GM12878 (cell line): ENCODE measurements at regions not wholly inside any gene's neighbourhood (a gene's known extent, or its start where the extent isn't known, plus 50 kb on each side); places are given as distances from the start of the nearest gene placed in this dataset.

ENCODE experiments used
- CEBPZ ChIP-seq: fragments of 150-350 bp; IDR thresholded peaks from 2 replicates; pipeline ENCODE4 v1.6.1; 2016; ENCODE audit warnings: low read depth, low read length
- GATAD2B ChIP-seq: fragments of 450-650 bp; conservative IDR thresholded peaks from 2 replicates; pipeline ENCODE4 v1.6.1; 2017; ENCODE audit warnings: low read depth, mild to moderate bottlenecking, moderate library complexity
- JUNB ChIP-seq: IDR thresholded peaks from 2 replicates; pipeline ENCODE4 v1.6.1; 2016; ENCODE audit warnings: antibody characterized with exemption, mild to moderate bottlenecking
- NFIC ChIP-seq: IDR thresholded peaks from 2 replicates; pipeline ENCODE4 v1.6.1; 2012; ENCODE audit warnings: low read depth, mild to moderate bottlenecking, inconsistent platforms, low read length, moderate library complexity
- NRF1 ChIP-seq: conservative IDR thresholded peaks from 2 replicates; pipeline ENCODE4 v1.6.1; 2011; ENCODE audit warnings: mild to moderate bottlenecking, low read depth, low read length, improper control_type of control experiment
- SIX5 ChIP-seq: IDR thresholded peaks from 2 replicates; pipeline ENCODE4 v1.6.1; 2011; ENCODE audit warnings: mild to moderate bottlenecking, low read depth, low read length, moderate library complexity; ENCODE audit not compliant: severe bottlenecking
- TF ChIP-seq, protein P1 (sequence below): fragments of 450-650 bp; IDR thresholded peaks from 2 replicates; pipeline ENCODE4 v1.6.1; 2016; ENCODE audit warnings: mild to moderate bottlenecking, moderate library complexity, borderline replicate concordance

DNA sequence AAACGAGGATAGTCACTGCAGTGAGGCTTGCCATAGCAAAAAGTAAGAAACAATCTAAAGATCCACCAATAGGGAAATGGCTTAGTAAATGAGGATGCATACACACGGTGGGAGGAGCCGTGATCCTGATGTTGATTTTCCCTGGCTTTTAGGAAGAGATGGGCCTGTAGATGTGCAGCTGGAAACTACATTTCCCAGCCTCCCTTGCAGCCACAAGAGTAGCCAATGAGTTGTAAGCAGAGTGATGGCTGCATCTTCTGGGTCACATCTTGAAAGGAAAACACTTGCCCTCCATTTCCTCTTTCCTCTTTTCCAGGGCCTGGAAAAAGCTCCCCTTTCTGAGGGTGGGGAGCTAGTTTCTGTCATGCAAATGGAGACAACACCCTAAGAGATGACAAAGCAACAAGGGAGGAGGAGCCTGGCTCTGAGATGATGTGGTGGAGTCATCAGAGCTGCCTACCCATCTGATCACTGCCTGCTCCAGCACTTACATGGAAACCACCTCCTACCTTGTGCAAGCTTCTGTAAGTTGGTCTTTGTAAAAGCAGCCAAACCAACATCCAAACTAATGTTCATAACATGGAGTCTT, 139.1 kb downstream of the TLE3 start (continued):
- TF ChIP-seq, protein P1, sequence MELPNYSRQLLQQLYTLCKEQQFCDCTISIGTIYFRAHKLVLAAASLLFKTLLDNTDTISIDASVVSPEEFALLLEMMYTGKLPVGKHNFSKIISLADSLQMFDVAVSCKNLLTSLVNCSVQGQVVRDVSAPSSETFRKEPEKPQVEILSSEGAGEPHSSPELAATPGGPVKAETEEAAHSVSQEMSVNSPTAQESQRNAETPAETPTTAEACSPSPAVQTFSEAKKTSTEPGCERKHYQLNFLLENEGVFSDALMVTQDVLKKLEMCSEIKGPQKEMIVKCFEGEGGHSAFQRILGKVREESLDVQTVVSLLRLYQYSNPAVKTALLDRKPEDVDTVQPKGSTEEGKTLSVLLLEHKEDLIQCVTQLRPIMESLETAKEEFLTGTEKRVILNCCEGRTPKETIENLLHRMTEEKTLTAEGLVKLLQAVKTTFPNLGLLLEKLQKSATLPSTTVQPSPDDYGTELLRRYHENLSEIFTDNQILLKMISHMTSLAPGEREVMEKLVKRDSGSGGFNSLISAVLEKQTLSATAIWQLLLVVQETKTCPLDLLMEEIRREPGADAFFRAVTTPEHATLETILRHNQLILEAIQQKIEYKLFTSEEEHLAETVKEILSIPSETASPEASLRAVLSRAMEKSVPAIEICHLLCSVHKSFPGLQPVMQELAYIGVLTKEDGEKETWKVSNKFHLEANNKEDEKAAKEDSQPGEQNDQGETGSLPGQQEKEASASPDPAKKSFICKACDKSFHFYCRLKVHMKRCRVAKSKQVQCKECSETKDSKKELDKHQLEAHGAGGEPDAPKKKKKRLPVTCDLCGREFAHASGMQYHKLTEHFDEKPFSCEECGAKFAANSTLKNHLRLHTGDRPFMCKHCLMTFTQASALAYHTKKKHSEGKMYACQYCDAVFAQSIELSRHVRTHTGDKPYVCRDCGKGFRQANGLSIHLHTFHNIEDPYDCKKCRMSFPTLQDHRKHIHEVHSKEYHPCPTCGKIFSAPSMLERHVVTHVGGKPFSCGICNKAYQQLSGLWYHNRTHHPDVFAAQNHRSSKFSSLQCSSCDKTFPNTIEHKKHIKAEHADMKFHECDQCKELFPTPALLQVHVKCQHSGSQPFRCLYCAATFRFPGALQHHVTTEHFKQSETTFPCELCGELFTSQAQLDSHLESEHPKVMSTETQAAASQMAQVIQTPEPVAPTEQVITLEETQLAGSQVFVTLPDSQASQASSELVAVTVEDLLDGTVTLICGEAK: no peak
- TF ChIP-seq GATAD2B (no peak), NFIC (no peak), SIX5 (peak; percentile 57), CEBPZ (no peak), JUNB (no peak), NRF1 (no peak)
